Peyer's patch (tissue), 4 donors: ENCODE measurements at regions not wholly inside any gene's neighbourhood (a gene's known extent, or its start where the extent isn't known, plus 50 kb on each side); places are given as distances from the start of the nearest gene placed in this dataset.

ENCODE experiments used
- CTCF ChIP-seq, 6 experiments: fragments of 450-650 bp in 4 of 6; fragments of 200-600 bp in 2 of 6; sonication (generic) in 1 of 6; IDR thresholded peaks; one replicate each; pipeline ENCODE4 v1.5.1; 2017 to 2019; ENCODE audit warnings: antibody characterized with exemption in 6 of 6, mild to moderate bottlenecking in 3 of 6, moderate library complexity in 1 of 6
- POLR2A ChIP-seq, 2 donors: fragments of 450-650 bp; IDR thresholded peaks; one replicate each; pipeline ENCODE4 v1.5.1; 2017; ENCODE audit warnings: antibody characterized with exemption in 2 of 2, mild to moderate bottlenecking in 2 of 2, moderate library complexity in 2 of 2

- no peak for TF ChIP-seq CTCF (IDR thresholded peaks at IDR 0.05)
- TF ChIP-seq POLR2A (IDR thresholded peaks at IDR 0.05), result no peak
These were observed 162.8 kb upstream of the KCND2 start for GRCh38 chr7:120110169-120110568.
